ENCODE measurements at regions not wholly inside any gene's neighbourhood (a gene's known extent, or its start where the extent isn't known, plus 50 kb on each side); places are given as distances from the start of the nearest gene placed in this dataset.

DNA sequence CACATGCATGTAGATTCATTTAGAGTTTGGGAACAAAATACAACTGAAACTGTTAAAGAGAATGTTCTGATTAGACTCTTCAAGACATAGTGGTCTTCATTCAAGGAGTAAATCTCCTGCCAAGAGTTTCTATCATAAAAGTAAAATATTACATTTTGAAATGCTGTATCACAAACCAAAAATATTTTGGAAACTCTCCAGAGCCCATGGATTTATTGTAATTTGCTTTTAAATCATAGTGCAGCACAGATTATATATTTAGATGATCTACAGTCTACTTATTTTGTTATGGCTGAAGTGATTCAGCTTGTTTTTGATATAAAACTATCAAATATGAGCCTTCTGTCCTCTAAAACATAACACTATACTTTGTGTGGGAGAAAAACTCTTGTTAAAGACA is 105.3 kb downstream of the DISP1 start:
- Histone ChIP-seq H3K4me1 (ENCODE audit: low read depth) (peaks cover 6% of the 10 kb centered on the region), H3K4me3 (no peak overlapping the region), H3K36me3 (ENCODE audit: low read depth) (no peaks in the 10 kb centered on the region), H3K9me3 (peaks cover 12% of the 10 kb centered on the region)
- ATAC-seq, result no peak
- no peak for DNase-seq
- intact Hi-C loops (cut with DNase I, micrococcal nuclease), result no loop called here
- TF ChIP-seq, protein P1, sequence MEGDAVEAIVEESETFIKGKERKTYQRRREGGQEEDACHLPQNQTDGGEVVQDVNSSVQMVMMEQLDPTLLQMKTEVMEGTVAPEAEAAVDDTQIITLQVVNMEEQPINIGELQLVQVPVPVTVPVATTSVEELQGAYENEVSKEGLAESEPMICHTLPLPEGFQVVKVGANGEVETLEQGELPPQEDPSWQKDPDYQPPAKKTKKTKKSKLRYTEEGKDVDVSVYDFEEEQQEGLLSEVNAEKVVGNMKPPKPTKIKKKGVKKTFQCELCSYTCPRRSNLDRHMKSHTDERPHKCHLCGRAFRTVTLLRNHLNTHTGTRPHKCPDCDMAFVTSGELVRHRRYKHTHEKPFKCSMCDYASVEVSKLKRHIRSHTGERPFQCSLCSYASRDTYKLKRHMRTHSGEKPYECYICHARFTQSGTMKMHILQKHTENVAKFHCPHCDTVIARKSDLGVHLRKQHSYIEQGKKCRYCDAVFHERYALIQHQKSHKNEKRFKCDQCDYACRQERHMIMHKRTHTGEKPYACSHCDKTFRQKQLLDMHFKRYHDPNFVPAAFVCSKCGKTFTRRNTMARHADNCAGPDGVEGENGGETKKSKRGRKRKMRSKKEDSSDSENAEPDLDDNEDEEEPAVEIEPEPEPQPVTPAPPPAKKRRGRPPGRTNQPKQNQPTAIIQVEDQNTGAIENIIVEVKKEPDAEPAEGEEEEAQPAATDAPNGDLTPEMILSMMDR (IDR thresholded peaks at IDR 0.05), result no peak

- intact Hi-C loops (cut with DNase I, micrococcal nuclease), result no loop called here
- Histone ChIP-seq H3K4me3 (no peak overlapping the region), H3K4me1 (ENCODE audit: low read depth) (no peaks in the 10 kb centered on the region), H3K36me3 (ENCODE audit: low read depth) (no peaks in the 10 kb centered on the region), H3K9me3 (peaks cover 9% of the 10 kb centered on the region)
- TF ChIP-seq, protein P1 (IDR thresholded peaks at IDR 0.05), result no peak
- ATAC-seq (no peak), DNase-seq (no peak)
These were observed 107.1 kb downstream of the DISP1 start for GRCh38 chr1:222921945-222922344.

DNA sequence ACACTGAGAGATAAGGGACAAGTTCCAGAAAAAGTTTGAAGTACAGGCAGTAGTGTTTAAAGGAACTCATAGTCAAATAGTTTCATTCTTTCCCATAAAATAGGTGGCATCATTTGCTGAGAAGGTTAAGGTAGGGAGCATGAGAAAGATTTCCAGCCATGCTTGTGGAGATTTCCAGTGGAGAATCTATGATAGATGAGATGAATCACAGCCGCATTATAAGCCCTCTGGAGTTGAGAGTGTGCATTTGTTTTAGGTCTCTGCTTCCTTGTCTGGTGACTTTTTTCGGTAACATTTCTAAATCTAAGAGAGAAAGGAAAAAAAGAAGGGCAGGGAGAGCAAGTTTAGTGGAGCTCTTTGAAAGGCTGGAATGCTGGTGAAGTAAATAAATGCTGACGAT is 108.7 kb downstream of the DISP1 start:
- DNase-seq, result no peak
- Histone ChIP-seq H3K36me3 (ENCODE audit: low read depth) (no peaks in the 10 kb centered on the region), H3K4me1 (ENCODE audit: low read depth) (peaks cover 2% of the 10 kb centered on the region), H3K9me3 (no peaks in the 10 kb centered on the region), H3K4me3 (no peak overlapping the region)
- intact Hi-C loops (cut with DNase I, micrococcal nuclease), result no loop called here
- TF ChIP-seq, protein P1 (IDR thresholded peaks at IDR 0.05), result no peak
- ATAC-seq, result no peak

DNA sequence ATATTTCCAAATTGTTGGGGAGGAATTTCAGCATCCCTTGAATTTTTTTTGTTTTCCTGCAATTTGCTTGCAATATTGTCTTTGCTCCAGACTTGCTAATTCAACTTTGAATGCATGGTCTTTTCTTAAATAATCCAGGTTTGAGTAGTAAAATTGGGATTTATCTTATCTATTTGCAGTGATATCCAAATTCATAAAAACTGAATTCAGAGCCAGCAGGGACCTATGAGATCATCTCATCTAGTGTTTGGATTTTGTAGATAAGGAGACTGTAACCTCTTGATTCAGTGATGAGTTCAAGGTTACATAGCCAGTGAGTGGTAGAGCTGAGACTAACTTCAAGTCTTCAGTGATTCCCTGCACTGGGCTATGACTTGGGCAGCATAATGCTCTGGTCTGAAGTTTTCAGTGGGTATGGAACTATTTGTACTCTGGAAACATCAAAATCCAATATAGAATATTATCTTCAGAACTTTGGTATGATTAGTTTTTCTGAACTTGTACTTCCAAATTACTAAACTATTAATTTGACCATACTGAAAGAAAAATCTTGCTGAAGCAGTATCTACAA is 109.4 kb downstream of the DISP1 start:
- no peak for ATAC-seq
- intact Hi-C loops (cut with DNase I, micrococcal nuclease), result no loop called here
- peaks cover 2% of the 10 kb centered on the region for H3K4me1 ChIP-seq (ENCODE audit: low read depth)
- TF ChIP-seq, protein P1 (IDR thresholded peaks at IDR 0.05), result no peak
- no peak for DNase-seq
- H3K4me3 ChIP-seq, result no peak overlapping the region
- no peaks in the 10 kb centered on the region for H3K36me3 ChIP-seq (ENCODE audit: low read depth)
- no peaks in the 10 kb centered on the region for H3K9me3 ChIP-seq

GRCh38 chr1:222926566-222926965 is 111.7 kb downstream of the DISP1 start:
- intact Hi-C loops (cut with DNase I, micrococcal nuclease), result no loop called here
- no peaks in the 10 kb centered on the region for H3K9me3 ChIP-seq
- DNase-seq, result no peak
- no peak overlapping the region for H3K4me3 ChIP-seq
- TF ChIP-seq, protein P1 (IDR thresholded peaks at IDR 0.05), result no peak
- peaks cover 2% of the 10 kb centered on the region for H3K4me1 ChIP-seq (ENCODE audit: low read depth)
- no peaks in the 10 kb centered on the region for H3K36me3 ChIP-seq (ENCODE audit: low read depth)
- no peak for ATAC-seq

DNA sequence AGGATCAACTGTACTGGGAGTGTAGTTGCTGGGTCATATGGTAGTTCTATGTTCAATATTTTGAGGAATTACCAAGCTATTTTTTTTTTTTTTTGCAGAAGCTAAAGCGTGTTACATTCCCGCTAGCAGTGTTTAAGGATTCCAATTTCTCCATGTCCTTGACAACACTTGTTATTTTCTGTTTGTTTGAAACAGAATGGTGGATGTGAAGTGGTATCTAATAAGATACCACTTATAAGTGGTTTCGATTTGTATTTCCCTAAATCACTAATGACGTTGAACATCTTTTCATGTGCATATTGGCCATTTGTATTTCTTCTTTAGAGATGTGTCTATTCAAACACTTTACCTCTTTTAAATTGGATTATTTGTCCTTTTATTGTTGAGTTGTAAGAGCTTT is 112.2 kb downstream of the DISP1 start:
- intact Hi-C loops (cut with DNase I, micrococcal nuclease), result no loop called here
- ATAC-seq (no peak), DNase-seq (no peak)
- H3K36me3 ChIP-seq (ENCODE audit: low read depth), result no peaks in the 10 kb centered on the region
- H3K4me3 ChIP-seq, result no peak overlapping the region
- TF ChIP-seq, protein P1 (IDR thresholded peaks at IDR 0.05), result no peak
- H3K9me3 ChIP-seq, result no peaks in the 10 kb centered on the region
- peaks cover 2% of the 10 kb centered on the region for H3K4me1 ChIP-seq (ENCODE audit: low read depth)
